SK-N-SH (cell line): ENCODE measurements at regions not wholly inside any gene's neighbourhood (a gene's known extent, or its start where the extent isn't known, plus 50 kb on each side); places are given as distances from the start of the nearest gene placed in this dataset.
A peak's percentile ranks its signal among the peaks of the same experiment; 100 is the strongest.

Experiments used
- CTCF ChIA-PET: fragments of 300-600, 350-600 bp; formaldehyde crosslinking; extraction: SDS; loops from one replicate; lab custom pipeline; 2021; lab: Yijun Ruan, JAX
- POLR2A ChIA-PET: fragments of 350-600 bp; sonication (Branson Sonifier 250); formaldehyde crosslinking; extraction: SDS; loops from one replicate; lab custom pipeline; 2020; ENCODE audit warnings: antibody characterized with exemption, inconsistent platforms; lab: Yijun Ruan, JAX
- DNase-seq: peaks from one replicate; pipeline ENCODE4 v3.0.0; 2012
- H2AFZ ChIP-seq: fragments of 200-600 bp; sonication (generic); 2 replicates; pipeline ENCODE4 v1.8.1; 2016; ENCODE audit warnings: antibody characterized with exemption, mild to moderate bottlenecking, low read depth
- H3F3A ChIP-seq: fragments of 200-600 bp; sonication (generic); replicated peaks from 2 replicates; pipeline ENCODE3; 2016; ENCODE audit warnings: antibody characterized with exemption, mild to moderate bottlenecking; ENCODE audit not compliant: insufficient read depth
- H3K27ac ChIP-seq, 2 experiments: fragments of 200-500 bp in 1 of 2; fragments of 200-600 bp in 1 of 2; sonication (Bioruptor generic) in 1 of 2; sonication (generic), shearing (Covaris generic) in 1 of 2; 2 replicates each; pipeline versions ENCODE4 v1.5.1 to v1.6.1; 2014 to 2016; ENCODE audit warnings: low read depth in 2 of 2, inconsistent platforms in 1 of 2, low read length in 1 of 2, mild to moderate bottlenecking in 1 of 2, mixed read lengths in 1 of 2
- H3K27me3 ChIP-seq: fragments of 200-600 bp; sonication (generic), shearing (Covaris generic); 2 replicates; pipeline ENCODE4 v1.6.1; 2016; ENCODE audit warnings: mixed run types; ENCODE audit not compliant: insufficient read depth
- H3K36me3 ChIP-seq, 2 experiments: fragments of 200-500 bp in 1 of 2; fragments of 200-600 bp in 1 of 2; sonication (Bioruptor generic) in 1 of 2; sonication (generic) in 1 of 2; replicated peaks in 1 of 2; 2 replicates each; pipeline versions ENCODE3 to v1.5.1; 2014 to 2016; ENCODE audit warnings: low read length in 1 of 2, mild to moderate bottlenecking in 1 of 2; ENCODE audit not compliant: insufficient read depth in 2 of 2, control insufficient read depth in 1 of 2
- H3K4me1 ChIP-seq, 2 experiments: fragments of 200-500 bp in 1 of 2; fragments of 200-600 bp in 1 of 2; sonication (Bioruptor generic) in 1 of 2; sonication (generic), shearing (Covaris generic) in 1 of 2; 2 replicates each; pipeline versions ENCODE4 v1.5.1 to v1.6.1; 2014 to 2016; ENCODE audit warnings: low read depth in 1 of 2, low read length in 1 of 2, mixed run types in 1 of 2; ENCODE audit not compliant: insufficient read depth in 2 of 2, control insufficient read depth in 1 of 2
- H3K4me2 ChIP-seq: fragments of 200-600 bp; sonication (generic), shearing (Covaris generic); 2 replicates; pipeline ENCODE4 v1.6.1; 2017; ENCODE audit warnings: mixed run types
- H3K4me3 ChIP-seq, 2 experiments: fragments of 200-500 bp in 1 of 2; fragments of 200-600 bp in 1 of 2; sonication (Bioruptor generic) in 1 of 2; sonication (generic), shearing (Covaris generic) in 1 of 2; 2 replicates each; pipeline versions ENCODE4 v1.5.1 to v1.8.1; 2014 to 2016; ENCODE audit warnings: low read depth in 2 of 2, inconsistent platforms in 1 of 2, low read length in 1 of 2, mild to moderate bottlenecking in 1 of 2, mixed read lengths in 1 of 2, moderate library complexity in 1 of 2
- H3K79me2 ChIP-seq: fragments of 200-600 bp; sonication (generic); 2 replicates; pipeline ENCODE4 v1.8.1; 2017; ENCODE audit warnings: mild to moderate bottlenecking; ENCODE audit not compliant: insufficient read depth
- H3K9ac ChIP-seq: fragments of 200-600 bp; sonication (generic); 2 replicates; pipeline ENCODE4 v1.6.1; 2017; ENCODE audit warnings: mixed run types
- H3K9me2 ChIP-seq: fragments of 200-600 bp; sonication (generic); 2 replicates; pipeline ENCODE4 v1.6.1; 2017; ENCODE audit warnings: mixed run types
- H3K9me3 ChIP-seq: fragments of 200-600 bp; sonication (generic); 2 replicates; pipeline ENCODE4 v1.6.1; 2017; ENCODE audit warnings: mixed run types, mild to moderate bottlenecking, moderate library complexity
- H4K20me1 ChIP-seq: fragments of 200-600 bp; sonication (generic); 2 replicates; pipeline ENCODE4 v1.6.1; 2017; ENCODE audit warnings: mild to moderate bottlenecking, mixed run types; ENCODE audit not compliant: insufficient read depth
- CHD2 ChIP-seq: fragments of 150-350 bp; IDR thresholded peaks from 2 replicates; pipeline ENCODE4 v1.6.1; 2018; ENCODE audit warnings: low read length; ENCODE audit not compliant: partially characterized antibody
- CTCF ChIP-seq: fragments of 200-600 bp; sonication (generic); IDR thresholded peaks from 2 replicates; pipeline ENCODE4 v1.6.1; 2017; ENCODE audit warnings: antibody characterized with exemption, mild to moderate bottlenecking, moderate library complexity
- EP300 ChIP-seq, 2 experiments: IDR thresholded peaks; 2 replicates each; pipeline versions ENCODE4 v1.4.0 to v1.6.1; 2012; ENCODE audit warnings: borderline replicate concordance in 1 of 2, low read depth in 1 of 2, low read length in 1 of 2
- EZH2phosphoT487 ChIP-seq: fragments of 200-600 bp; sonication (generic); IDR thresholded peaks from 2 replicates; pipeline ENCODE4 v1.6.1; 2017; ENCODE audit warnings: low read depth, mixed run types, mild to moderate bottlenecking, antibody characterized with exemption, moderate library complexity, borderline replicate concordance
- FOSL2 ChIP-seq: IDR thresholded peaks from 2 replicates; pipeline ENCODE4 v1.4.0; 2012; ENCODE audit warnings: low read depth, mild to moderate bottlenecking, moderate library complexity, borderline replicate concordance
- GABPA ChIP-seq: IDR thresholded peaks from 2 replicates; pipeline ENCODE4 v1.4.0; 2012; ENCODE audit warnings: low read depth, mild to moderate bottlenecking
- GATA2 ChIP-seq: sonication (generic); formaldehyde crosslinking; IDR thresholded peaks from 2 replicates; pipeline ENCODE4 v1.5.0; 2020; ENCODE audit warnings: mild to moderate bottlenecking, missing genetic modification reagents
- JUND ChIP-seq: IDR thresholded peaks from 2 replicates; pipeline ENCODE4 v1.4.0; 2012
- MEF2A ChIP-seq: IDR thresholded peaks from 2 replicates; pipeline ENCODE4 v1.4.0; 2012; ENCODE audit warnings: low read depth, borderline replicate concordance
- NFIC ChIP-seq: IDR thresholded peaks from 2 replicates; pipeline ENCODE4 v1.4.0; 2012; ENCODE audit warnings: borderline replicate concordance
- POLR2AphosphoS5 ChIP-seq: IDR thresholded peaks from 2 replicates; pipeline ENCODE4 v1.6.1; 2012; ENCODE audit warnings: low read depth, low read length
- RAD21 ChIP-seq: IDR thresholded peaks from 2 replicates; pipeline ENCODE4 v1.6.1; 2012; ENCODE audit warnings: mild to moderate bottlenecking, low read length
- RCOR1 ChIP-seq: fragments of 150-350 bp; IDR thresholded peaks from 2 replicates; pipeline ENCODE4 v1.6.1; 2017; ENCODE audit warnings: antibody characterized with exemption, low read length
- REST ChIP-seq: IDR thresholded peaks from 2 replicates; pipeline ENCODE4 v1.6.1; 2012; ENCODE audit warnings: mild to moderate bottlenecking, low read depth, low read length, moderate library complexity
- RFX5 ChIP-seq: IDR thresholded peaks from 2 replicates; pipeline ENCODE4 v1.6.1; 2012; ENCODE audit warnings: mild to moderate bottlenecking, improper control_type of control experiment, low read length
- RXRA ChIP-seq: IDR thresholded peaks from 2 replicates; pipeline ENCODE4 v1.4.0; 2012; ENCODE audit warnings: low read depth, mild to moderate bottlenecking, borderline replicate concordance
- SIN3A ChIP-seq: IDR thresholded peaks from 2 replicates; pipeline ENCODE4 v1.6.1; 2012; ENCODE audit warnings: low read depth, mild to moderate bottlenecking, low read length, moderate library complexity, borderline replicate concordance
- TCF12 ChIP-seq: IDR thresholded peaks from 2 replicates; pipeline ENCODE4 v1.4.0; 2012
- TEAD4 ChIP-seq: IDR thresholded peaks from 2 replicates; pipeline ENCODE4 v1.4.0; 2012; ENCODE audit warnings: mild to moderate bottlenecking, borderline replicate concordance; ENCODE audit not compliant: insufficient read depth
- ZBTB33 ChIP-seq: IDR thresholded peaks from 2 replicates; pipeline ENCODE4 v1.4.0; 2012; ENCODE audit warnings: low read depth, borderline replicate concordance

- no peak for TF ChIP-seq ZBTB33
- TF ChIP-seq CHD2: no peak
- no peak for TF ChIP-seq FOSL2
- no peak for TF ChIP-seq EP300 (IDR thresholded peaks at IDR 0.05; ENCODE audit: borderline replicate concordance in 1 of 2, low read depth in 1 of 2, low read length in 1 of 2)
- TF ChIP-seq RFX5: no peak
- no peak for TF ChIP-seq TCF12
- TF ChIP-seq EZH2phosphoT487: no peak
- TF ChIP-seq TEAD4: no peak
- TF ChIP-seq REST: no peak
These were observed 62.9 kb upstream of the TFPI start (continued) for GRCh38 chr2:187617120-187617519.

GRCh38 chr2:187617905-187618304 lies 63.7 kb upstream of the TFPI start:
- Histone ChIP-seq H3K4me2 (no peak overlapping the region), H2AFZ (no peak overlapping the region), H3K27ac (no peak overlapping the region), H3K9ac (no peak overlapping the region), H3K9me2 (no peaks in the 10 kb centered on the region), H3K36me3 (no peaks in the 10 kb centered on the region), H4K20me1 (no peaks in the 10 kb centered on the region), H3K9me3 (no peaks in the 10 kb centered on the region), H3F3A (peaks cover 4% of the 10 kb centered on the region), H3K79me2 (no peaks in the 10 kb centered on the region), H3K4me3 (no peak overlapping the region), H3K27me3 (no peaks in the 10 kb centered on the region), H3K4me1 (peaks cover 0 to 10% of the 10 kb centered on the region in 2 experiments; a peak in 2 of 4 replicates)
- DNase-seq: no peak
- ChIA-PET POLR2A (no interaction called here), CTCF (no interaction called here)
- TF ChIP-seq GATA2 (no peak), FOSL2 (0 out of 2 replicates have a peak, but pooled peaks have one; percentile 20), TEAD4 (0 out of 2 replicates have a peak, but pooled peaks have one; percentile 12), RCOR1 (no peak), SIN3A (no peak), RXRA (peak; percentile 13; the same call in 1 of the 2 replicates), GABPA (no peak), NFIC (0 out of 2 replicates have a peak, but pooled peaks have one; percentile 8), RAD21 (no peak), JUND (no peak; the same call in 1 of the 2 replicates), REST (no peak), MEF2A (no peak), EP300 (IDR thresholded peaks at IDR 0.05; ENCODE audit: borderline replicate concordance in 1 of 2, low read depth in 1 of 2, low read length in 1 of 2) (peak; percentile 6 to 22; a peak in 2 of 4 replicates), TCF12 (peak; percentile 83), CTCF (no peak), POLR2AphosphoS5 (no peak)
